GM19023 (cell line): ENCODE measurements at regions not wholly inside any gene's neighbourhood (a gene's known extent, or its start where the extent isn't known, plus 50 kb on each side); places are given as distances from the start of the nearest gene placed in this dataset.

Source experiments
- ATAC-seq: cut with Tn5 transposase; IDR thresholded peaks from one replicate; pipeline ENCODE4 v1.9.1; 2021; ENCODE audit warnings: mild to moderate bottlenecking, moderate library complexity; ENCODE audit not compliant: unreplicated experiment

- no peak for ATAC-seq
Observed at GRCh38 chr5:147162740-147163139, 72.1 kb upstream of the STK32A start.

GRCh38 chr5:147167529-147167928 is 67.3 kb upstream of the STK32A start:
- no peak for ATAC-seq

GRCh38 chr5:147168578-147169327 is 66.1 kb upstream of the STK32A start:
- ATAC-seq = no peak

GRCh38 chr5:147169399-147169798 is 65.4 kb upstream of the STK32A start:
- ATAC-seq = no peak

DNA sequence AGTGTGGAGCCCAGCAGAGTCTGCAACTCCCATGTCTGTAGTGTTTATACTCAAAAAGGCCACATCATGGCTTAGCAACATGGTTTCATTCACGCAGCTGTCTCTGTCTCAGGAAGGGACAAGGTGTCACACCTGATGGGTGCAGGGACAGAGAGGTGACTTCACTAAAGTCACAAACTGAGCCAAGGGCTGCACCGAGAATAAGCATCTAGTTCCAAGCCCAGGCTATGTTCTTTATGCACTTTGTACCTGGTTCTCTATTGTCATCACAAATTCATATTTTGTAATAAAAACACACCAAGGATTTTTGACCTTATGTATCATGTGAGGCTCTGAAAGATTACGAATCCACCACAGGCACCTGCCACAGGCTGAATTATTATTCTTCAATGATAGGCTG is 64.9 kb upstream of the STK32A start:
- ATAC-seq = no peak

DNA sequence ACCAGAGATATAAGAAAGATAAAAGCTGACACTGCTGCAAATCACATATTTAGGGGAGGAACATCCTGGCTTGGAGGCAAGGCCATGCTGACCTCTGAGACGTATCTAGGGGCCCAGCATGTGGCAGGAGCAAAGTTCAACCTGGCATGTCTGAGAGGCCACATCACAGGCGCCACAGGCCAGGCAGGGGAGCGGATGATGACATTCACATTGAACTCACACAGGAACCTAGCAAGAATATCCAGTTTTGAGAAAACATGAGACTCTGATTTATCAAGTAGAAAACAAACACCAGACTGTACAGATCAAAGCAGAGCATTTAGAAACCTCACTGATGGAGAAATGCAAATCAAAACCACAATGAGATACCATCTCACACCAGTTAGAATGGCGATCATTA is 64.2 kb upstream of the STK32A start:
- ATAC-seq = peak; percentile 59

GRCh38 chr5:147174671-147175265 is 60.1 kb upstream of the STK32A start:
- ATAC-seq = no peak

- ATAC-seq = no peak
Observed at GRCh38 chr5:147175516-147176097, 59.2 kb upstream of the STK32A start.

GRCh38 chr5:147176422-147176821 is 58.4 kb upstream of the STK32A start:
- no peak for ATAC-seq

- no peak for ATAC-seq
Observed at GRCh38 chr5:147177125-147177840, 57.5 kb upstream of the STK32A start.

- ATAC-seq = no peak
Observed at GRCh38 chr5:147179562-147180147, 55.2 kb upstream of the STK32A start.

DNA sequence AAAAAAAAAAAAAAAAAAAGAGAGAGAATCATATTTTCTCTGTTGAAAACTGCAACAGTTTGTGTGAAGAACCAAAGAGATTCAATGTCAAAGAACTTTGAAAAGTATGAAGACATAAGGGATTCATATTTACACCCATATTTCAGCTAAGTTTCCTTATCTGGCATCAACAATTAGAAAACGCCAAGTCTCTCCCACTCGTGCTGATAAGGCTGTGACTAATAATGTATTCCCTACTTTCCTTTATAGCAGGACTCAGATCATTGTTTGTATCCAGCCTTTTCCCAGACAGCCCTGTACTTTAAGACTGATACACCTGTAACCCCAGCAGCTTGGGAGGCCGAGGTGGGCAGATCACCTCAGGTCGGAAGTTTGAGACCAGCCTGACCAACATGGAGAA is 54.1 kb upstream of the STK32A start:
- no peak for ATAC-seq
